Esophagus muscularis mucosa (tissue), 4 donors: ENCODE measurements at regions not wholly inside any gene's neighbourhood (a gene's known extent, or its start where the extent isn't known, plus 50 kb on each side); places are given as distances from the start of the nearest gene placed in this dataset.

Source experiments
- DNase-seq: peaks from one replicate; pipeline ENCODE4 v3.0.0-alpha.2; 2017; ENCODE audit errors: extremely low spot score
- H3K27ac ChIP-seq, 4 donors: fragments of 200-600 bp; sonication (generic); replicated peaks in 1 of 4; 1 replicate in 3 of 4; 2 replicates in 1 of 4; pipeline ENCODE4 v1.5.1; 2016 to 2019; ENCODE audit warnings: mild to moderate bottlenecking in 1 of 4
- H3K27me3 ChIP-seq, 4 donors: fragments of 200-600 bp; sonication (generic); one replicate each; pipeline versions ENCODE4 v1.5.1 to v1.6.0; 2016 to 2019
- H3K36me3 ChIP-seq, 4 donors: fragments of 200-600 bp; sonication (generic); one replicate each; pipeline ENCODE4 v1.5.1; 2016 to 2019
- H3K4me1 ChIP-seq, 4 donors: fragments of 200-600 bp; sonication (generic); one replicate each; pipeline ENCODE4 v1.5.1; 2016 to 2019
- H3K4me3 ChIP-seq, 4 donors: fragments of 200-600 bp; sonication (generic); 1 replicate in 2 of 4; 2 replicates in 2 of 4; pipeline ENCODE4 v1.5.1; 2016 to 2019; ENCODE audit warnings: mild to moderate bottlenecking in 4 of 4, moderate library complexity in 1 of 4
- H3K9me3 ChIP-seq, 4 donors: fragments of 200-600 bp; sonication (generic); 1 replicate in 3 of 4; 2 replicates in 1 of 4; pipeline ENCODE4 v1.5.1; 2016 to 2019
- CTCF ChIP-seq, 3 experiments: fragments of 200-600 bp in 2 of 3; fragments of 450-650 bp in 1 of 3; sonication (generic) in 2 of 3; IDR thresholded peaks; one replicate each; pipeline ENCODE4 v1.5.1; 2017 to 2019; ENCODE audit warnings: antibody characterized with exemption in 3 of 3, mild to moderate bottlenecking in 2 of 3, moderate library complexity in 1 of 3
- EP300 ChIP-seq: sonication (generic); formaldehyde crosslinking; IDR thresholded peaks from one replicate; pipeline ENCODE4 v1.6.1; 2017; ENCODE audit warnings: antibody characterized with exemption
- POLR2A ChIP-seq: fragments of 450-650 bp; IDR thresholded peaks from one replicate; pipeline ENCODE4 v1.6.1; 2017; ENCODE audit warnings: antibody characterized with exemption, moderate library complexity, mild to moderate bottlenecking, low read depth
- POLR2AphosphoS5 ChIP-seq, 2 donors: sonication (generic); formaldehyde crosslinking; IDR thresholded peaks; one replicate each; pipeline ENCODE4 v1.6.1; 2017; ENCODE audit warnings: antibody characterized with exemption in 2 of 2
- WGBS: methylation state at CpG from one replicate; pipeline ENCODE4 v1.1.5; 2018; 5-methylcytosine and 5-hydroxymethylcytosine counted together
- intact Hi-C: fragments of 100-400 bp; cut with DNase I; formaldehyde crosslinking; loops from one replicate; pipeline ENCODE4 v1.15.1; 2023

GRCh38 chr3:168398371-168399025 is 302.8 kb upstream of the GOLIM4 start:
- H3K9me3 ChIP-seq, result no peaks in the 10 kb centered on the region
- H3K4me1 ChIP-seq, result no peaks in the 10 kb centered on the region
- H3K4me3 ChIP-seq, result no peak overlapping the region
- H3K36me3 ChIP-seq, result no peaks in the 10 kb centered on the region
- TF ChIP-seq POLR2A, result no peak
- TF ChIP-seq CTCF (IDR thresholded peaks at IDR 0.05), result no peak
- no peak for TF ChIP-seq EP300
- no peak for TF ChIP-seq POLR2AphosphoS5 (IDR thresholded peaks at IDR 0.05)
- H3K27ac ChIP-seq, result no peak overlapping the region
- H3K27me3 ChIP-seq, result no peaks in the 10 kb centered on the region
- no peak for DNase-seq
- intact Hi-C loops, result no loop called here

- Histone ChIP-seq H3K36me3 (no peaks in the 10 kb centered on the region), H3K4me3 (no peak overlapping the region), H3K4me1 (no peaks in the 10 kb centered on the region), H3K27ac (no peak overlapping the region), H3K9me3 (no peaks in the 10 kb centered on the region), H3K27me3 (no peaks in the 10 kb centered on the region)
- no peak for DNase-seq
- WGBS, result 89% methylated on average over 1 of the region's 1 CpG
- intact Hi-C loops, result no loop called here
- TF ChIP-seq CTCF (IDR thresholded peaks at IDR 0.05), result no peak
Observed at GRCh38 chr3:168396861-168397260, 301.1 kb upstream of the GOLIM4 start.

DNA sequence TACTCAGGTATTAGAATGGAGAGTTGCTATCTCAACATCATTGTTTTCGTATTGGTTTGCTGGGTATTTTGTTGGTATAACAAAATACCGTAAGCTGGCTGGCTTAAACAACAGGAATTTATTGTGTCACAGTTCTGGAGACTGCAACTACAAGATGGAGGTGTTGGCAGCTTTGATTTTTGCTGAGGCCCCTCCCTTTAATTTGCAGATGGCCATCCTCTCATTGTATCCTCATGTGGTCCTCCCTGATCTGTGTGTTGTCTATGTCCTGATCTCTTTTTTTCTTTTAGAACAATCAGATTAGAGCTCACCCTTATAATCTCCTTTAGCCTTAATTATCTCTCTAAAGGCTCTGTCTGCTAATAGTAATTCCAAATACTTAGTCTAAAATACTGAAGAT is 299.8 kb upstream of the GOLIM4 start:
- TF ChIP-seq CTCF (IDR thresholded peaks at IDR 0.05) (no peak), EP300 (no peak), POLR2AphosphoS5 (IDR thresholded peaks at IDR 0.05) (no peak), POLR2A (no peak)
- Histone ChIP-seq H3K27me3 (no peaks in the 10 kb centered on the region), H3K9me3 (no peaks in the 10 kb centered on the region), H3K36me3 (no peaks in the 10 kb centered on the region), H3K4me1 (no peaks in the 10 kb centered on the region), H3K27ac (no peak overlapping the region), H3K4me3 (no peak overlapping the region)
- intact Hi-C loops, result no loop called here
- 85% methylated on average over 2 of the region's 2 CpGs for WGBS
- no peak for DNase-seq

- intact Hi-C loops, result no loop called here
- Histone ChIP-seq H3K27ac (no peak overlapping the region), H3K4me1 (no peaks in the 10 kb centered on the region), H3K36me3 (no peaks in the 10 kb centered on the region), H3K9me3 (peaks cover 0 to 2% (median 0%) of the 10 kb centered on the region in 4 donors), H3K4me3 (no peak overlapping the region), H3K27me3 (no peaks in the 10 kb centered on the region)
- no peak for DNase-seq
- TF ChIP-seq EP300 (no peak), CTCF (IDR thresholded peaks at IDR 0.05) (no peak), POLR2A (no peak), POLR2AphosphoS5 (IDR thresholded peaks at IDR 0.05) (no peak)
- WGBS, result 89% methylated on average over 2 of the region's 2 CpGs
Observed at GRCh38 chr3:168394439-168394838, 298.7 kb upstream of the GOLIM4 start.

GRCh38 chr3:168386301-168386700 is 290.6 kb upstream of the GOLIM4 start:
- DNase-seq, result no peak
- H3K4me3 ChIP-seq, result no peak overlapping the region
- H3K27ac ChIP-seq, result no peak overlapping the region
- TF ChIP-seq CTCF (IDR thresholded peaks at IDR 0.05) (no peak), POLR2AphosphoS5 (IDR thresholded peaks at IDR 0.05) (no peak), EP300 (no peak)
- no peaks in the 10 kb centered on the region for H3K4me1 ChIP-seq
- intact Hi-C loops, result no loop called here
- peaks cover 0 to 11% (median 4%) of the 10 kb centered on the region in 4 donors for H3K9me3 ChIP-seq
- no peaks in the 10 kb centered on the region for H3K27me3 ChIP-seq
- H3K36me3 ChIP-seq, result no peaks in the 10 kb centered on the region
